ENCODE measurements at regions not wholly inside any gene's neighbourhood (a gene's known extent, or its start where the extent isn't known, plus 50 kb on each side); places are given as distances from the start of the nearest gene placed in this dataset.
"Not testable (repeated sequence)": the region's sequence is repeated elsewhere in the genome, so short reads cannot be mapped to it uniquely, and the experiment has no call there.

- no peak for DNase-seq
Measured at GRCh38 chr5:51802551-51803184, 419.4 kb downstream of the ISL1 start.

DNA sequence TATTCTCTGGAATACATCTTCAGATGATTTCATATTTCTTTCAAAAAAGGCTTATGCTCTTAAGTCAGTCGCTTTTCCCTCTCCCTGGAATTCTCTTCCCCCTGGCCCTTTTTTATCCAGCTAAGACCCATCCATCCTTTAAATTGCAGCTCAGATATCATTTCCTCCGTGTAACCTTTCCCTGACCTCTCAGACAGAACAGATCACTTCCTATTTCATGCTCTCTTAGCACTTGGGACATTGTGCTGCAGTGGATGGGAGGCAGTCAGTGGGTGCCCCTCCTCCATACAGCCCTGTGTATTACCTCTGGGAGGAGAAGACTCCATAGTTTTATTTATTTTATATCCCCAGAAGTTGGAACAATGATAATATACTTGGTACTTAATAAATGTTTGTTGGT lies 423.4 kb downstream of the ISL1 start:
- DNase-seq, result no peak

DNA sequence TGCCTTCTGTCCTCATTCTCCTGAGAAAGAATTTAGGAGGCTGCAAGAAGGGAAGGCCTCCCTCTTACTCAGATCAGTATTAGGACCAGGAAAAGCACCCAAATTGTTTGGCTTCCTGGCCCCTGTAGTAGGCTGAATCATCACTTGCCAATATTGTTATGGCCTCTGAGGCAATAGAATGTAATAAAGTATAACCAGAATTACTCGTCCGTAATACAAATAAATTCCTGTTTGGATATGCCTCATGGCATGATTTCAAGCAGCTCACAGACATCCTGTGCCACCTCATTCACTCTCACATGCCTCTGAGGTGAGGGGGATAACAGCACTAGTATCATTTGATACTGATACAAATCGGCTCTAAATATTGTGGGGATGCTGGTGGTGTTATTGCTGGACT lies 427.3 kb downstream of the ISL1 start:
- DNase-seq, result no peak

DNA sequence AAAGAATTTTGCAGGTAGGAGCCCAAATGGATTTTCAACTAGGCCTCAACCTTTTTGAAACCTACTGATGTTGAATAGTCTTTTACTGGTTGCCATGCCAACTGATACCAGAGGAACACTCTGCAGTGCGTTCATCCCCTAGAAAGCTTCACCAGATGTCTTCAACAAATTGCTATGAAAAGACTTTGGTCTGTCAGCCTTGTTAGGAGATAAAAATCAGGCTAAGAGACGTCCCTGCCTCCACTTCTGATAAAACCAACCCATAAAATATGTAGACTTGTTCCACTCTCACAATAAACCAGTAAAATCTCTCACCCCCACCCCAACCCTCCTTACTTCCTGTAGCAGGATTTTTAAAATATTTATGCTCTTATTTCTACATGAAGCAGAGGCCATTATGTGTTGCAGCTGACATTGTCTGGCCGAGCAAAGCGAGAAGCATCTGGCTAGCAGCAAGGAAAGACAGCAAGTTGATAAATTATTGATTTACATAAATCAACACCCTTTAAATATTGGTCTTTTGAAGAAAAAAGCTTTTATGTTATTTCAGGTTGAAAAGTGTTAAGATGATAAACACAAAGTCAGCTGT lies 428.7 kb downstream of the ISL1 start:
- DNase-seq, result no peak

- DNase-seq, result not testable (repeated sequence)
Measured at GRCh38 chr5:51814817-51815216, 431.6 kb downstream of the ISL1 start.

- no peak for DNase-seq
Measured at GRCh38 chr5:51816427-51816826, 433.2 kb downstream of the ISL1 start.

DNA sequence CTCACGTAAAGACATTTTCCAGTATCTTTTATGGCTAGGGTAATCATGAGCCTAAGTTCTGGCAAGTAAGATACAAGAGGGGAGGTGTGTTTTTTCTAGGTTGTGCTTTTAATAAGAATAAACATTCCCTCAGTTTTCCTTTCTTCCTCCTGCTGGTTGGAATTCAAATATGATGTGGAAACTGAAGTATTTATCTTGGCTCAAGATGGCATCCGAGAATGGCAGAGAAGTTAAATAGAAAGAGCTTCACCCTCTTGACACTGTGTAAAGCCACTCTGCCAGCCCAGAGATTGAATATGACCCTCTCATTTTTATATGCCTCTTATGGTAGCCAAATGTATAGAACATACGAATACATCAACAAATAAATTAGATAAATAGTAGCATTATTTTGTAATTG lies 438.4 kb downstream of the ISL1 start:
- no peak for DNase-seq

GRCh38 chr5:51829230-51829629 lies 446.0 kb downstream of the ISL1 start:
- DNase-seq, result no peak

- DNase-seq, result no peak
Measured at GRCh38 chr5:51829691-51830090, 446.4 kb downstream of the ISL1 start.

DNA sequence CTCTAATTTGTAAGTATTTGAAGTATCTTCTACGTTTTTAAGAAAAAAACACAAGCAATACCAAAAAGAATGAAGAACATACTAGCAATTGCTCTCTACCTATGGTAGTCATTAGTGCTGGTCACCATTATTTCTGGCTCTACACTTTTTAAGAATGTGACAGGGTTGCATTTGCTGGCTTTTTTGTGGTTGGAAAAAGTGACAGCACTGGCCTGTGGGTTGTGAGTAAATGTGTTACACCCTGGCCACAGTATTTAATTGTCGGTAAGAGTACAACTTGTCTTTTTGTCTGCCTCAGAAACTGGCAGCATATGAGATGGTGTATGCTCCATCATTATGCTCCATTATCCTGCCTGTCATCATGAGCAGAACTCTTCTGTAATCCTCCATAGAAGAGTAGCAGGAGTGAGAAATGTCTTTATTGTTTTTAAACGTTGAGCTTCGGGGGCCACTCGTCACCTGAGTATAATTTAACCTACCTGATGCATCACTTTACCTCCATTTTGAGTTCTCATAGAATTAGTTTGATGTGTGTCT lies 449.8 kb downstream of the ISL1 start:
- no peak for DNase-seq

DNA sequence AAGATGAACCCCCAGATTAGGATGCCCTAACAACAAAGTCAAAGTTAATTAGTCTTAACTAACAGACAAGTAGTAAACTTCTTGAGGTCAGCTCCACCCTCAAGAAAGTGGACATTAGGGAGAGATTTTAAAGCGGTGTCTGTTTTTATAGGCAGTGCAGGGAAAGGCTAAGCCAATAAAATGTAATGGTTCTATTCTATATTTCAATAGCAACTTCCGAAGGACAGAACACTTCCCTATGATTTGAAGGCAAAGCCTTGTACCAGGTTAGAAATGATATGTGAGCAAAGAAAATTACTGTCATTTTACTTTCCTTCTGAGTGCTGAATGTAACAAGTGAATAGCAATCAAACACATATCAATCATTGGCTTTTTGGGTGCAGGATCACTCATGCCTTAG lies 455.2 kb downstream of the ISL1 start:
- DNase-seq, result no peak

GRCh38 chr5:51843893-51844292 lies 460.6 kb downstream of the ISL1 start:
- no peak for DNase-seq

GRCh38 chr5:51846015-51846414 lies 462.8 kb downstream of the ISL1 start:
- DNase-seq, result no peak

DNA sequence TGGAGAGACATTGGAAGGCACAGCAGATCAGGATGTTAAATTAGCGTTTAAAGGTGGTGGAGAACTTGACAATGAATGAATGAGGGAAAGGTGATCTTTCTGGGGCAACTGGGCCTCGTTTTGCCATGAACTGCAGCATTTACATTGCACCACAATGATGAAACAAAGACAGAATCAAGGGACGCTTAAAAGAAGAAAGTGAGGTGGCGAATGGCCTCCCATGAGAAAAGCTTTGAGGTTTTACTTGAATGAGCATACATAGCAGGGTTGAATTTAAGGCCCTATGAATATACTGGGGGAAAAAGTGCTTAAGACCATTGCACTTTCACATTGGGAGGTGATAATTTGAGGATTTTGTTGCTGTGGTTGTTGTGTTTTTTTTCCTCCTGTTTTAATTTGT lies 476.4 kb downstream of the ISL1 start:
- no peak for DNase-seq

- DNase-seq, result no peak
Measured at GRCh38 chr5:51860532-51861018, 477.3 kb downstream of the ISL1 start.

GRCh38 chr5:51872144-51872543 lies 488.9 kb downstream of the ISL1 start:
- no peak for DNase-seq

GRCh38 chr5:51881901-51882300 lies 498.7 kb downstream of the ISL1 start:
- no peak for DNase-seq

- no peak for DNase-seq
Measured at GRCh38 chr5:51882647-51883046, 499.4 kb downstream of the ISL1 start.

DNA sequence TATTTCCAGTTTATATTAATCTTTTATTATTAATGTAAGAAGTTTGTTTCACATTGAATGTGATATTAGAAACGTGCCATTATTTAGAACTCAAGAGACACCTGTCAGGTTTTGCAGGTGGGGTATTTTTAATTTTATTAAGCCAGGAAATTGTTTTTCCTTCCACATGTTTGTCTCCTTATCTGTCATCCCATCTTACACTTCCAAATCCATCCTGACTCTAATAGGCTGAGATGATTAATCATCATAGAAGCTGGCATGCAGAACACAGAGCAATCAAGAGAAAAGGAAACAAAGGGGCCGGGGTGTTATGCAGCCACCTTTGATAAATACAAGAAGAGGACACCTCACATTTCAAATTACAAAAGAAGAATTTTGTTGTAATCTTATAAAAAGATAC lies 506.5 kb downstream of the ISL1 start:
- no peak for DNase-seq

- DNase-seq, result no peak
Measured at GRCh38 chr5:51890435-51891116, 507.3 kb downstream of the ISL1 start.

DNA sequence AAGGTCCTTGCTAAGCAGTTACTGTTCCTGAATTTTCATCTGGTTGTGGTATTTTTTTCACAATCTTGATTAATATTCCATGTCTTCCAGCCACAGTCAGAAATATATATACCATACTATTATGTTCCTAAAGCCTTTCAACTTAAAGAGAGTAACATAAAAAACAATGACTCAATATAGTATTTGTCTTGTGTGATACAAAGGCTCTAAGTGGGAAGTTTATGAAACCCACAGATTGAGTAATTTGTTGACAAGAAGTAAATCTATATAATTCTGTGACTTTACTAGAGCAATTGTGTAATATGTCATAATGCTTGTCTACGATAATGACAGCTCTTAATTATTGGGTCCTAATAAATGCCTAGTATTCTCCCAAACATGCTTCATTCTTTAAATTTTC lies 509.4 kb downstream of the ISL1 start:
- no peak for DNase-seq

DNA sequence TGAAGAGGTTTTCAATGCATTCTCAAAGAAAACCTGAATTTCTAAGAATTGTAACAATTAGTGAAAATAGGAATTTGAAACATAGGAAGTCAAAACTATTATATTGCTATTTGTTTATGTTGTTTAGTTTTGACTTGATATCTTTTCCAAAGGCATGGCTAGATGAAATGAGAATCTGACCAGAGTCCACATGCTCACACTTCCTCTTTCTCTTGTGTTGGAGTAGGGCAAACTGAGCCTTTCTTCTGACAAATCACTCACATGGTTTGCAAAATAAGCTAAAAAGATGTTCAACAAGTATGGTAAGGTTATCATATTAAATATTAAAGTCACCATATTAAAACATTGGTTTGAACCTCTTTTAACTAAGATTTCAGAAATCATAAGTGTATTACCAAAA lies 512.6 kb downstream of the ISL1 start:
- no peak for DNase-seq

GRCh38 chr5:51902512-51902911 lies 519.3 kb downstream of the ISL1 start:
- DNase-seq, result no peak

All from right lung (tissue), 2 donors.